HepG2 (cell line): ENCODE measurements at regions not wholly inside any gene's neighbourhood (a gene's known extent, or its start where the extent isn't known, plus 50 kb on each side); places are given as distances from the start of the nearest gene placed in this dataset.
A peak's percentile ranks its signal among the peaks of the same experiment; 100 is the strongest.

Experiments used
- BCL6 ChIP-seq: IDR thresholded peaks from 2 replicates; pipeline ENCODE4 v1.6.1; 2016; ENCODE audit warnings: missing genetic modification reagents, missing compliant biosample characterization
- BRCA1 ChIP-seq: sonication (generic); formaldehyde crosslinking; IDR thresholded peaks from 2 replicates; pipeline ENCODE4 v1.4.0; 2020; ENCODE audit warnings: missing genetic modification reagents
- CENPT ChIP-seq: sonication (generic); formaldehyde crosslinking; IDR thresholded peaks from 2 replicates; pipeline ENCODE4 v1.8.0; 2022; ENCODE audit warnings: low read depth, mild to moderate bottlenecking, moderate library complexity, missing genetic modification reagents
- CREB1 ChIP-seq, 2 experiments: fragments of 450-650 bp in 1 of 2; IDR thresholded peaks; 2 replicates each; pipeline ENCODE4 v1.6.1; 2016 to 2017; ENCODE audit warnings: control low read depth in 1 of 2, mild to moderate bottlenecking in 1 of 2, missing compliant biosample characterization in 1 of 2, missing genetic modification characterization in 1 of 2
- DRAP1 ChIP-seq: IDR thresholded peaks from 2 replicates; pipeline ENCODE4 v1.6.1; 2016; ENCODE audit warnings: missing genetic modification reagents, missing compliant biosample characterization
- FOSL2 ChIP-seq: sonication (generic); formaldehyde crosslinking; IDR thresholded peaks from 2 replicates; pipeline ENCODE4 v1.4.0; 2020; ENCODE audit warnings: missing genetic modification reagents
- FOXA3 ChIP-seq: IDR thresholded peaks from 2 replicates; pipeline ENCODE4 v1.6.1; 2016; ENCODE audit warnings: missing genetic modification reagents, missing compliant biosample characterization
- FOXM1 ChIP-seq: sonication (generic); formaldehyde crosslinking; IDR thresholded peaks from 2 replicates; pipeline ENCODE4 v1.5.0; 2020; ENCODE audit warnings: missing genetic modification reagents
- HNF4A ChIP-seq: sonication (generic); formaldehyde crosslinking; IDR thresholded peaks from 2 replicates; pipeline ENCODE4 v1.4.0; 2020; ENCODE audit warnings: missing genetic modification reagents
- IRF1 ChIP-seq: sonication (generic); formaldehyde crosslinking; IDR thresholded peaks from 2 replicates; pipeline ENCODE4 v1.4.0; 2020; ENCODE audit warnings: low read depth, mild to moderate bottlenecking, missing genetic modification reagents
- KLF16 ChIP-seq, 2 experiments: sonication (generic) in 1 of 2; formaldehyde crosslinking in 1 of 2; IDR thresholded peaks; 2 replicates each; pipeline versions ENCODE4 v1.6.1 to v1.8.0; 2016 to 2023; ENCODE audit warnings: missing genetic modification reagents in 2 of 2, missing compliant biosample characterization in 1 of 2
- KLF6 ChIP-seq: IDR thresholded peaks from 2 replicates; pipeline ENCODE4 v1.8.0; 2016; ENCODE audit warnings: missing biosample characterization, missing genetic modification reagents
- MXD1 ChIP-seq: sonication (generic); formaldehyde crosslinking; IDR thresholded peaks from 2 replicates; pipeline ENCODE4 v1.4.0; 2020; ENCODE audit warnings: mild to moderate bottlenecking, missing genetic modification reagents
- NCOR1 ChIP-seq: fragments of 200-600 bp; sonication (generic); IDR thresholded peaks from 2 replicates; pipeline ENCODE4 v1.7.0; 2017; ENCODE audit warnings: antibody characterized with exemption, low read length, borderline replicate concordance
- NFE2 ChIP-seq: sonication (generic); formaldehyde crosslinking; IDR thresholded peaks from 2 replicates; pipeline ENCODE4 v1.4.0; 2020; ENCODE audit warnings: missing genetic modification reagents
- RORA ChIP-seq: sonication (generic); formaldehyde crosslinking; IDR thresholded peaks from 2 replicates; pipeline ENCODE4 v1.5.0; 2020; ENCODE audit warnings: mild to moderate bottlenecking, missing genetic modification reagents, moderate library complexity
- RXRB ChIP-seq: IDR thresholded peaks from 2 replicates; pipeline ENCODE4 v1.6.1; 2016; ENCODE audit warnings: borderline replicate concordance, missing genetic modification reagents, missing compliant biosample characterization
- SMARCC2 ChIP-seq: fragments of 450-650 bp; IDR thresholded peaks from 2 replicates; pipeline ENCODE4 v1.6.1; 2017; ENCODE audit warnings: antibody characterized with exemption, mild to moderate bottlenecking
- SP1 ChIP-seq, 2 experiments: fragments of 450-650 bp in 1 of 2; sonication (generic) in 1 of 2; formaldehyde crosslinking in 1 of 2; IDR thresholded peaks; 2 replicates each; pipeline versions ENCODE4 v1.4.0 to v1.6.1; 2016 to 2020; ENCODE audit warnings: missing genetic modification reagents in 1 of 2
- STAG1 ChIP-seq: sonication (generic); formaldehyde crosslinking; IDR thresholded peaks from 2 replicates; pipeline ENCODE4 v1.4.0; 2020; ENCODE audit warnings: missing genetic modification reagents
- TFDP2 ChIP-seq: sonication (generic); formaldehyde crosslinking; IDR thresholded peaks from 2 replicates; pipeline ENCODE4 v1.4.0; 2020; ENCODE audit warnings: missing genetic modification reagents
- ZNF121 ChIP-seq: sonication (generic); formaldehyde crosslinking; IDR thresholded peaks from 2 replicates; pipeline ENCODE4 v1.5.0; 2020; ENCODE audit warnings: mild to moderate bottlenecking, missing genetic modification reagents
- ZNF496 ChIP-seq: sonication (generic); formaldehyde crosslinking; IDR thresholded peaks from 2 replicates; pipeline ENCODE4 v1.8.1; 2023; ENCODE audit warnings: mild to moderate bottlenecking, moderate library complexity, missing genetic modification reagents; ENCODE audit not compliant: insufficient replicate concordance
- ZNF567 ChIP-seq: sonication (generic); formaldehyde crosslinking; IDR thresholded peaks from 2 replicates; pipeline ENCODE4 v1.8.1; 2023; ENCODE audit warnings: mild to moderate bottlenecking, missing genetic modification reagents, borderline replicate concordance
- ZNF703 ChIP-seq: sonication (generic); formaldehyde crosslinking; IDR thresholded peaks from 2 replicates; pipeline ENCODE4 v1.5.1; 2020; ENCODE audit warnings: missing genetic modification reagents, mild to moderate bottlenecking, moderate library complexity, borderline replicate concordance
- ZSCAN22 ChIP-seq: sonication (generic); formaldehyde crosslinking; IDR thresholded peaks from 2 replicates; pipeline ENCODE4 v1.4.0; 2020; ENCODE audit warnings: mild to moderate bottlenecking, missing genetic modification reagents
- ZSCAN30 ChIP-seq: sonication (generic); formaldehyde crosslinking; IDR thresholded peaks from 2 replicates; pipeline ENCODE4 v1.5.0; 2020; ENCODE audit warnings: mild to moderate bottlenecking, missing genetic modification reagents
- ZUFSP ChIP-seq: sonication (generic); formaldehyde crosslinking; IDR thresholded peaks from 2 replicates; pipeline ENCODE4 v1.9.0; 2021; ENCODE audit warnings: missing genetic modification reagents, mild to moderate bottlenecking, borderline replicate concordance

- TF ChIP-seq CREB1 (IDR thresholded peaks at IDR 0.05), result no peak
- no peak for TF ChIP-seq CREB1 (CRISPR knock-in tag; IDR thresholded peaks at IDR 0.05)
- no peak for TF ChIP-seq DRAP1 (CRISPR knock-in tag)
- no peak for TF ChIP-seq TFDP2 (CRISPR knock-in tag)
- no peak for TF ChIP-seq NCOR1
- no peak for TF ChIP-seq KLF16 (CRISPR knock-in tag; IDR thresholded peaks at IDR 0.05)
- TF ChIP-seq ZUFSP (CRISPR knock-in tag), result no peak
- peak; percentile 29 for TF ChIP-seq STAG1 (CRISPR knock-in tag)
- no peak for TF ChIP-seq FOXM1 (CRISPR knock-in tag)
- no peak for TF ChIP-seq ZNF121 (CRISPR knock-in tag)
- TF ChIP-seq BCL6 (CRISPR knock-in tag), result no peak
- no peak for TF ChIP-seq RXRB (CRISPR knock-in tag)
- TF ChIP-seq NFE2 (CRISPR knock-in tag), result no peak
- TF ChIP-seq ZNF567 (CRISPR knock-in tag), result no peak
- TF ChIP-seq KLF6 (CRISPR knock-in tag), result no peak
- TF ChIP-seq CENPT, result no peak
- TF ChIP-seq SMARCC2, result no peak
- no peak for TF ChIP-seq RORA (CRISPR knock-in tag)
- TF ChIP-seq FOSL2 (CRISPR knock-in tag), result no peak
- no peak for TF ChIP-seq MXD1 (CRISPR knock-in tag)
- TF ChIP-seq IRF1, result no peak
- TF ChIP-seq SP1 (IDR thresholded peaks at IDR 0.05), result no peak
- no peak for TF ChIP-seq SP1 (CRISPR knock-in tag; IDR thresholded peaks at IDR 0.05)
- no peak for TF ChIP-seq BRCA1 (CRISPR knock-in tag)
- TF ChIP-seq ZNF496 (CRISPR knock-in tag), result no peak
- TF ChIP-seq HNF4A (CRISPR knock-in tag), result 0 out of 2 replicates have a peak, but pooled peaks have one; percentile 23
- TF ChIP-seq FOXA3 (CRISPR knock-in tag), result peak; percentile 56
- no peak for TF ChIP-seq ZNF703 (CRISPR knock-in tag)
- no peak for TF ChIP-seq ZSCAN22
- TF ChIP-seq ZSCAN30, result no peak
Observed at GRCh38 chr14:54085232-54085761, 128.7 kb upstream of the BMP4 start (continued).
